Astrocyte (in vitro differentiated cells and primary cell): ENCODE measurements at regions not wholly inside any gene's neighbourhood (a gene's known extent, or its start where the extent isn't known, plus 50 kb on each side); places are given as distances from the start of the nearest gene placed in this dataset.
A peak's percentile ranks its signal among the peaks of the same experiment; 100 is the strongest.

Source experiments
- DNase-seq: peaks from one replicate; pipeline ENCODE4 v3.0.0-alpha.2; 2010; ENCODE audit warnings: low read depth
- FAIRE-seq: peaks from 2 replicates; lab custom pipeline; 2011; peaks lifted over from hg19 to GRCh38; lab: Jason Lieb, UNC
- H2AFZ ChIP-seq: 2 replicates; pipeline ENCODE4 v1.6.0; 2012; ENCODE audit warnings: low read depth, low read length, inconsistent platforms
- H3K27ac ChIP-seq: 2 replicates; pipeline ENCODE4 v1.5.1; 2011; ENCODE audit warnings: low read depth, low read length, inconsistent platforms
- H3K27me3 ChIP-seq: 2 replicates; pipeline ENCODE4 v1.6.0; 2011; ENCODE audit warnings: low read length, inconsistent platforms; ENCODE audit not compliant: insufficient read depth
- H3K36me3 ChIP-seq: 2 replicates; pipeline ENCODE4 v1.5.1; 2011; ENCODE audit warnings: low read length, inconsistent platforms; ENCODE audit not compliant: insufficient read depth
- H3K4me1 ChIP-seq: 2 replicates; pipeline ENCODE4 v1.5.1; 2011; ENCODE audit warnings: low read length, inconsistent platforms; ENCODE audit not compliant: insufficient read depth
- H3K4me2 ChIP-seq: 2 replicates; pipeline ENCODE4 v1.6.0; 2012; ENCODE audit warnings: low read length, inconsistent platforms
- H3K4me3 ChIP-seq: 2 replicates; pipeline ENCODE4 v1.5.1; 2011; ENCODE audit warnings: low read depth, mild to moderate bottlenecking, low read length, inconsistent platforms; ENCODE audit not compliant: insufficient read depth
- H3K79me2 ChIP-seq: 2 replicates; pipeline ENCODE4 v1.6.0; 2012; ENCODE audit warnings: mild to moderate bottlenecking, low read length, inconsistent platforms; ENCODE audit not compliant: insufficient read depth
- H3K9ac ChIP-seq: 2 replicates; pipeline ENCODE4 v1.6.0; 2012; ENCODE audit warnings: mild to moderate bottlenecking, low read length, inconsistent platforms
- H3K9me3 ChIP-seq: 2 replicates; pipeline ENCODE4 v1.5.1; 2012; ENCODE audit warnings: low read depth, mild to moderate bottlenecking, low read length, inconsistent platforms; ENCODE audit not compliant: insufficient read depth
- H4K20me1 ChIP-seq: 2 replicates; pipeline ENCODE4 v1.6.0; 2012; ENCODE audit warnings: low read length, inconsistent platforms; ENCODE audit not compliant: insufficient read depth
- H3K27ac Mint-ChIP-seq: one replicate; pipeline ENCODE4 v1.8.0; 2021; ENCODE audit warnings: mild to moderate bottlenecking, mixed read lengths; ENCODE audit not compliant: unreplicated experiment
- H3K27me3 Mint-ChIP-seq: one replicate; pipeline ENCODE4 v1.8.0; 2021; ENCODE audit warnings: low read depth, mixed read lengths; ENCODE audit not compliant: unreplicated experiment
- H3K36me3 Mint-ChIP-seq: one replicate; pipeline ENCODE4 v1.8.0; 2021; ENCODE audit warnings: low read depth, mixed read lengths; ENCODE audit not compliant: unreplicated experiment
- H3K4me1 Mint-ChIP-seq: one replicate; pipeline ENCODE4 v1.8.0; 2021; ENCODE audit warnings: low read depth, mixed read lengths; ENCODE audit not compliant: unreplicated experiment
- H3K4me3 Mint-ChIP-seq: one replicate; pipeline ENCODE4 v1.8.0; 2021; ENCODE audit warnings: mild to moderate bottlenecking, moderate library complexity, mixed read lengths; ENCODE audit not compliant: unreplicated experiment
- H3K9me3 Mint-ChIP-seq: one replicate; pipeline ENCODE4 v1.8.0; 2021; ENCODE audit warnings: mild to moderate bottlenecking, mixed read lengths; ENCODE audit not compliant: unreplicated experiment
- EZH2 ChIP-seq: IDR thresholded peaks from 2 replicates; pipeline ENCODE4 v1.6.1; 2012; ENCODE audit warnings: mild to moderate bottlenecking, low read length, inconsistent platforms; ENCODE audit not compliant: insufficient read depth
- TF ChIP-seq, protein P1 (sequence below): IDR thresholded peaks from 2 replicates; pipeline ENCODE4 v1.5.1; 2011; ENCODE audit warnings: low read depth, mild to moderate bottlenecking, inconsistent platforms, low read length, moderate library complexity; ENCODE audit not compliant: insufficient read depth

- Histone ChIP-seq H3K4me3 (no peak overlapping the region), H3K4me2 (peak overlapping the region; percentile 26), H4K20me1 (no peaks in the 10 kb centered on the region), H3K9me3 (no peaks in the 10 kb centered on the region), H3K36me3 (no peaks in the 10 kb centered on the region), H3K27ac (peak overlapping the region; percentile 76), H3K79me2 (no peaks in the 10 kb centered on the region), H3K9ac (peak overlapping the region; percentile 57), H2AFZ (no peak overlapping the region), H3K4me1 (peaks cover 26% of the 10 kb centered on the region), H3K27me3 (no peaks in the 10 kb centered on the region)
- FAIRE-seq (no peak), DNase-seq (peak; percentile 34)
- no peak for TF ChIP-seq EZH2
- TF ChIP-seq, protein P1, sequence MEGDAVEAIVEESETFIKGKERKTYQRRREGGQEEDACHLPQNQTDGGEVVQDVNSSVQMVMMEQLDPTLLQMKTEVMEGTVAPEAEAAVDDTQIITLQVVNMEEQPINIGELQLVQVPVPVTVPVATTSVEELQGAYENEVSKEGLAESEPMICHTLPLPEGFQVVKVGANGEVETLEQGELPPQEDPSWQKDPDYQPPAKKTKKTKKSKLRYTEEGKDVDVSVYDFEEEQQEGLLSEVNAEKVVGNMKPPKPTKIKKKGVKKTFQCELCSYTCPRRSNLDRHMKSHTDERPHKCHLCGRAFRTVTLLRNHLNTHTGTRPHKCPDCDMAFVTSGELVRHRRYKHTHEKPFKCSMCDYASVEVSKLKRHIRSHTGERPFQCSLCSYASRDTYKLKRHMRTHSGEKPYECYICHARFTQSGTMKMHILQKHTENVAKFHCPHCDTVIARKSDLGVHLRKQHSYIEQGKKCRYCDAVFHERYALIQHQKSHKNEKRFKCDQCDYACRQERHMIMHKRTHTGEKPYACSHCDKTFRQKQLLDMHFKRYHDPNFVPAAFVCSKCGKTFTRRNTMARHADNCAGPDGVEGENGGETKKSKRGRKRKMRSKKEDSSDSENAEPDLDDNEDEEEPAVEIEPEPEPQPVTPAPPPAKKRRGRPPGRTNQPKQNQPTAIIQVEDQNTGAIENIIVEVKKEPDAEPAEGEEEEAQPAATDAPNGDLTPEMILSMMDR = no peak
- no peak overlapping the region for H3K4me3 Mint-ChIP-seq
- peaks cover 7% of the 10 kb centered on the region for H3K4me1 Mint-ChIP-seq
- H3K27me3 Mint-ChIP-seq = no peaks in the 10 kb centered on the region
- H3K9me3 Mint-ChIP-seq = peaks cover 5% of the 10 kb centered on the region
- H3K27ac Mint-ChIP-seq = peak overlapping the region; percentile 91
- H3K36me3 Mint-ChIP-seq = no peaks in the 10 kb centered on the region
These were observed 83.0 kb downstream of the CXCL12 start for GRCh38 chr10:44301781-44302355.

- H3K27me3 ChIP-seq = no peaks in the 10 kb centered on the region
- peak overlapping the region; percentile 84 for H3K27ac ChIP-seq
- FAIRE-seq (peak; percentile 98), DNase-seq (peak; percentile 100)
- no peaks in the 10 kb centered on the region for H3K79me2 ChIP-seq
- no peaks in the 10 kb centered on the region for H4K20me1 ChIP-seq
- no peaks in the 10 kb centered on the region for H3K27me3 Mint-ChIP-seq
- peaks cover 18% of the 10 kb centered on the region for H3K4me1 ChIP-seq
- no peaks in the 10 kb centered on the region for H3K36me3 ChIP-seq
- peak overlapping the region; percentile 48 for H3K4me3 Mint-ChIP-seq
- H3K4me2 ChIP-seq = peak overlapping the region; percentile 26
- TF ChIP-seq, protein P1 = no peak
- TF ChIP-seq EZH2 = no peak
- no peaks in the 10 kb centered on the region for H3K36me3 Mint-ChIP-seq
- peaks cover 5% of the 10 kb centered on the region for H3K9me3 Mint-ChIP-seq
- no peak overlapping the region for H2AFZ ChIP-seq
- peak overlapping the region; percentile 94 for H3K27ac Mint-ChIP-seq
- peak overlapping the region; percentile 57 for H3K9ac ChIP-seq
- peaks cover 7% of the 10 kb centered on the region for H3K4me1 Mint-ChIP-seq
- H3K9me3 ChIP-seq = no peaks in the 10 kb centered on the region
- H3K4me3 ChIP-seq = no peak overlapping the region
These were observed 83.9 kb downstream of the CXCL12 start for GRCh38 chr10:44300666-44301649.
